Liver (tissue), 8 donors: ENCODE measurements at regions not wholly inside any gene's neighbourhood (a gene's known extent, or its start where the extent isn't known, plus 50 kb on each side); places are given as distances from the start of the nearest gene placed in this dataset.

Experiments used
- DNase-seq: peaks from one replicate; pipeline ENCODE4 v3.0.0-alpha.2; 2017; ENCODE audit warnings: low spot score
- H3K27ac ChIP-seq, 2 donors: one replicate each; pipeline ENCODE4 v1.7.0; 2013; ENCODE audit warnings: inconsistent platforms in 2 of 2, low read length in 2 of 2, control low read depth in 1 of 2, low read depth in 1 of 2, mild to moderate bottlenecking in 1 of 2
- H3K27me3 ChIP-seq, 4 donors: one replicate each; pipeline versions ENCODE4 v1.6.1 to v1.7.0; 2013; ENCODE audit warnings: low read length in 3 of 4, inconsistent platforms in 1 of 4, mild to moderate bottlenecking in 1 of 4, moderate library complexity in 1 of 4; ENCODE audit not compliant: control insufficient read depth in 4 of 4, insufficient read depth in 4 of 4
- H3K36me3 ChIP-seq, 4 donors: one replicate each; pipeline versions ENCODE4 v1.6.1 to v1.7.0; 2013; ENCODE audit warnings: low read length in 3 of 4, mild to moderate bottlenecking in 3 of 4, low read depth in 1 of 4, moderate library complexity in 1 of 4; ENCODE audit not compliant: control insufficient read depth in 4 of 4, insufficient read depth in 3 of 4
- H3K4me1 ChIP-seq, 4 donors: one replicate each; pipeline versions ENCODE4 v1.6.1 to v1.7.0; 2013; ENCODE audit warnings: low read length in 3 of 4, mild to moderate bottlenecking in 3 of 4, moderate library complexity in 1 of 4; ENCODE audit not compliant: control insufficient read depth in 4 of 4, insufficient read depth in 4 of 4
- H3K4me3 ChIP-seq, 3 donors: one replicate each; pipeline versions ENCODE4 v1.6.1 to v1.7.0; 2013; ENCODE audit warnings: low read length in 3 of 3, control low read depth in 1 of 3, low read depth in 1 of 3, mild to moderate bottlenecking in 1 of 3
- H3K9ac ChIP-seq, 2 donors: one replicate each; pipeline ENCODE4 v1.7.0; 2013; ENCODE audit warnings: low read length in 2 of 2, mild to moderate bottlenecking in 2 of 2, moderate library complexity in 2 of 2, control low read depth in 1 of 2, low read depth in 1 of 2
- H3K9me3 ChIP-seq, 4 donors: one replicate each; pipeline versions ENCODE4 v1.6.1 to v1.7.0; 2013; ENCODE audit warnings: low read length in 3 of 4; ENCODE audit not compliant: control insufficient read depth in 4 of 4
- ATF3 ChIP-seq: IDR thresholded peaks from 2 replicates; pipeline ENCODE4 v1.6.1; 2016; ENCODE audit warnings: antibody characterized with exemption
- CTCF ChIP-seq: fragments of 150-350 bp; IDR thresholded peaks from 2 replicates; pipeline ENCODE4 v1.5.1; 2017; ENCODE audit warnings: improper control_type of control experiment, low read depth, low read length; ENCODE audit not compliant: missing input control
- EGR1 ChIP-seq, 2 donors: IDR thresholded peaks; 2 replicates each; pipeline ENCODE4 v1.6.1; 2016 to 2018; ENCODE audit warnings: antibody characterized with exemption in 2 of 2, low read depth in 2 of 2
- FOXA2 ChIP-seq: IDR thresholded peaks from 2 replicates; pipeline ENCODE4 v1.6.1; 2016; ENCODE audit warnings: antibody characterized with exemption
- GABPA ChIP-seq, 2 donors: IDR thresholded peaks in 1 of 2; conservative IDR thresholded peaks in 1 of 2; 2 replicates each; pipeline ENCODE4 v1.6.1; 2016; ENCODE audit warnings: antibody characterized with exemption in 2 of 2, mild to moderate bottlenecking in 1 of 2, moderate library complexity in 1 of 2
- HNF4G ChIP-seq: IDR thresholded peaks from 2 replicates; pipeline ENCODE4 v1.6.1; 2016; ENCODE audit warnings: antibody characterized with exemption
- MAX ChIP-seq: IDR thresholded peaks from 2 replicates; pipeline ENCODE4 v1.6.1; 2016; ENCODE audit warnings: antibody characterized with exemption
- RAD21 ChIP-seq, 2 donors: IDR thresholded peaks; 2 replicates each; pipeline ENCODE4 v1.6.1; 2016; ENCODE audit warnings: antibody characterized with exemption in 2 of 2, mild to moderate bottlenecking in 2 of 2
- RXRA ChIP-seq, 2 donors: IDR thresholded peaks; 2 replicates each; pipeline ENCODE4 v1.6.1; 2017 to 2018; ENCODE audit warnings: antibody characterized with exemption in 2 of 2, mild to moderate bottlenecking in 1 of 2
- TAF1 ChIP-seq: conservative IDR thresholded peaks from 2 replicates; pipeline ENCODE4 v1.6.1; 2016; ENCODE audit warnings: antibody characterized with exemption, mild to moderate bottlenecking
- YY1 ChIP-seq: IDR thresholded peaks from 2 replicates; pipeline ENCODE4 v1.6.1; 2016; ENCODE audit warnings: antibody characterized with exemption, mild to moderate bottlenecking
- WGBS: extraction: QIAGEN DNeasy Blood & Tissue Kit; methylation state at CpG from one replicate; pipeline ENCODE4 v1.1.7; 2013; 5-methylcytosine and 5-hydroxymethylcytosine counted together
- donor health status: healthy.
- donor health status: healthy.
- donor health status: healthy.
- donor health status: healthy.
- donor health status: healthy.

GRCh38 chr2:149768320-149768799 is 180.8 kb upstream of the MMADHC start:
- Histone ChIP-seq H3K9ac (no peak overlapping the region), H3K27ac (no peak overlapping the region), H3K27me3 (no peaks in the 10 kb centered on the region), H3K36me3 (no peaks in the 10 kb centered on the region), H3K4me1 (no peaks in the 10 kb centered on the region), H3K9me3 (no peaks in the 10 kb centered on the region), H3K4me3 (no peak overlapping the region)
- no peak for DNase-seq
- WGBS: 68% methylated on average over 1 of the region's 1 CpG
- TF ChIP-seq RXRA (IDR thresholded peaks at IDR 0.05) (no peak), YY1 (no peak), RAD21 (IDR thresholded peaks at IDR 0.05) (no peak)

- Histone ChIP-seq H3K4me3 (no peak overlapping the region), H3K4me1 (no peaks in the 10 kb centered on the region), H3K9ac (no peak overlapping the region), H3K27me3 (no peaks in the 10 kb centered on the region), H3K9me3 (no peaks in the 10 kb centered on the region), H3K36me3 (no peaks in the 10 kb centered on the region), H3K27ac (no peak overlapping the region)
- TF ChIP-seq EGR1 (IDR thresholded peaks at IDR 0.05; ENCODE audit: low read depth in 2 of 2) (no peak), HNF4G (no peak), GABPA (IDR thresholded peaks at IDR 0.05 in 1 of 2, conservative IDR thresholded peaks at IDR 0.05 in 1 of 2) (no peak)
- DNase-seq: no peak
- 84% methylated on average over 3 of the region's 3 CpGs for WGBS
Observed at GRCh38 chr2:149767516-149767974, 180.0 kb upstream of the MMADHC start.

- Histone ChIP-seq H3K9me3 (no peaks in the 10 kb centered on the region), H3K27me3 (no peaks in the 10 kb centered on the region), H3K9ac (no peak overlapping the region), H3K36me3 (no peaks in the 10 kb centered on the region), H3K4me1 (no peaks in the 10 kb centered on the region), H3K27ac (no peak overlapping the region), H3K4me3 (no peak overlapping the region)
- no peak for DNase-seq
- TF ChIP-seq FOXA2 (no peak), TAF1 (no peak), RXRA (IDR thresholded peaks at IDR 0.05) (no peak), MAX (no peak)
Observed at GRCh38 chr2:149766339-149766738, 178.8 kb upstream of the MMADHC start.

GRCh38 chr2:149765636-149766035 is 178.1 kb upstream of the MMADHC start:
- TF ChIP-seq ATF3: no peak
- TF ChIP-seq CTCF: no peak
- TF ChIP-seq HNF4G: no peak
- Histone ChIP-seq H3K9ac (no peak overlapping the region), H3K27me3 (no peaks in the 10 kb centered on the region), H3K4me3 (no peak overlapping the region), H3K9me3 (no peaks in the 10 kb centered on the region), H3K4me1 (no peaks in the 10 kb centered on the region), H3K36me3 (no peaks in the 10 kb centered on the region), H3K27ac (no peak overlapping the region)
- no peak for DNase-seq
